OCI-LY1 (cell line): ENCODE measurements at regions not wholly inside any gene's neighbourhood (a gene's known extent, or its start where the extent isn't known, plus 50 kb on each side); places are given as distances from the start of the nearest gene placed in this dataset.

ENCODE experiments used
- CTCF ChIP-seq: fragments of 200-600 bp; sonication (generic), shearing (Covaris generic); IDR thresholded peaks from 2 replicates; pipeline ENCODE4 v1.5.1; 2017; ENCODE audit warnings: mild to moderate bottlenecking, antibody characterized with exemption, low read length, moderate library complexity, mixed read lengths
- EZH2 ChIP-seq: fragments of 200-600 bp; sonication (generic), shearing (Covaris generic); IDR thresholded peaks from 2 replicates; pipeline ENCODE4 v1.8.0; 2017; ENCODE audit warnings: borderline replicate concordance, mixed run types, mild to moderate bottlenecking, antibody characterized with exemption, low read length, moderate library complexity, mixed read lengths

- TF ChIP-seq CTCF (no peak), EZH2 (no peak)
Observed at GRCh38 chr1:168371477-168371876, 90.8 kb downstream of the TBX19 start.
